LNCAP (cell line): ENCODE measurements at regions not wholly inside any gene's neighbourhood (a gene's known extent, or its start where the extent isn't known, plus 50 kb on each side); places are given as distances from the start of the nearest gene placed in this dataset.

Experiments
- CTCF ChIP-seq: fragments of 450-650 bp; IDR thresholded peaks from 2 replicates; pipeline ENCODE4 v1.5.1; 2017; ENCODE audit warnings: mild to moderate bottlenecking

GRCh38 chr7:10888861-10889260 is 84.8 kb upstream of the PHF14 start:
- TF ChIP-seq CTCF: no peak

- peak; percentile 90 for TF ChIP-seq CTCF
These were observed 84.3 kb upstream of the PHF14 start for GRCh38 chr7:10889266-10889898.

- TF ChIP-seq CTCF: no peak
These were observed 65.1 kb upstream of the PHF14 start for GRCh38 chr7:10908600-10908999.

- TF ChIP-seq CTCF: no peak
These were observed 63.2 kb upstream of the PHF14 start for GRCh38 chr7:10910447-10910846.

GRCh38 chr7:10912077-10912476 is 61.6 kb upstream of the PHF14 start:
- TF ChIP-seq CTCF: no peak

- TF ChIP-seq CTCF: no peak
These were observed 60.2 kb upstream of the PHF14 start for GRCh38 chr7:10913457-10913856.

GRCh38 chr7:10918093-10918590 is 55.5 kb upstream of the PHF14 start:
- TF ChIP-seq CTCF: no peak

GRCh38 chr7:10919923-10920322 is 53.7 kb upstream of the PHF14 start:
- no peak for TF ChIP-seq CTCF
